Activated naive CD4-positive, alpha-beta T cell treated with anti-CD3 and anti-CD28 coated beads for 36 hours (primary cell): ENCODE measurements at regions not wholly inside any gene's neighbourhood (a gene's known extent, or its start where the extent isn't known, plus 50 kb on each side); places are given as distances from the start of the nearest gene placed in this dataset.

Source experiments
- CTCF ChIA-PET: fragments of 350-600 bp; sonication (Branson Sonifier 250); formaldehyde crosslinking; loops from one replicate; lab custom pipeline; 2021; ENCODE audit warnings: antibody characterized with exemption; lab: Charles Lee
- DNase-seq: peaks from one replicate; pipeline ENCODE4 v3.0.0-alpha.2; 2020
- H3K27ac Mint-ChIP-seq: one replicate; pipeline ENCODE4 v1.8.0; 2021; ENCODE audit warnings: mild to moderate bottlenecking, mixed read lengths
- H3K27me3 Mint-ChIP-seq: one replicate; pipeline ENCODE4 v1.8.0; 2021; ENCODE audit warnings: low read depth, mixed read lengths
- H3K36me3 Mint-ChIP-seq: one replicate; pipeline ENCODE4 v1.8.0; 2021; ENCODE audit warnings: low read depth, mixed read lengths
- H3K4me1 Mint-ChIP-seq: one replicate; pipeline ENCODE4 v1.8.0; 2021; ENCODE audit warnings: low read depth, mixed read lengths
- H3K4me3 Mint-ChIP-seq: one replicate; pipeline ENCODE4 v1.8.0; 2021; ENCODE audit warnings: mild to moderate bottlenecking, moderate library complexity, mixed read lengths
- H3K9me3 Mint-ChIP-seq: one replicate; pipeline ENCODE4 v1.8.0; 2021; ENCODE audit warnings: mixed read lengths
- intact Hi-C: fragments of 100-400 bp; cut with micrococcal nuclease; formaldehyde crosslinking; loops from one replicate; pipeline ENCODE4 v1.15.1; 2023

GRCh38 chr5:12780536-12780935, 876.3 kb upstream of the CTNND2 start:
- Mint-ChIP-seq H3K27ac (no peak overlapping the region), H3K27me3 (no peaks in the 10 kb centered on the region)

DNA sequence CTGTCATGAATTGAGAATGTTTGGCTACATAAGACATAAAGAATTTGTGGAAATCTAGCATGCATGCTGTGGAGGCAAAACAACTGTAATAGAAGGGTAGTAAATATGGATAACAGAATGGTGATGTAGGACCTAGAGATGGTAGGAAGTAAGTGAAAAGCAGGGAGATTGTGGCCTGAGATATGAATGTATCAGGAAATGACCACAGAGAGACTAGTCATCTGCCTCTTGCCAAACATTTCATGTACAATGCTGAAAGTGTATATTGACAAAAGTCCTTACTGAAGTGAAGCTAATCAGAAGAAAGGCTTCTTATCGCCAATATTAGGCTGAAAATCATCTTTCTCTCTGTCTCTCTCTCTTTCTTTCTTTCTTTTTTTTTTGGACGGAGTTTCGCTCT, 873.1 kb upstream of the CTNND2 start:
- H3K27me3 Mint-ChIP-seq = no peaks in the 10 kb centered on the region
- CTCF ChIA-PET = no interaction called here
- no peaks in the 10 kb centered on the region for H3K4me1 Mint-ChIP-seq
- H3K9me3 Mint-ChIP-seq = peaks cover 8% of the 10 kb centered on the region
- intact Hi-C loops = no loop called here
- H3K36me3 Mint-ChIP-seq = no peaks in the 10 kb centered on the region
- H3K4me3 Mint-ChIP-seq = no peak overlapping the region
- DNase-seq = no peak
- H3K27ac Mint-ChIP-seq = no peak overlapping the region

More at GRCh38 chr5:12780536-12780935, 876.3 kb upstream of the CTNND2 start:
- H3K4me1 Mint-ChIP-seq = no peaks in the 10 kb centered on the region
- no peak for DNase-seq
- intact Hi-C loops = no loop called here
- H3K36me3 Mint-ChIP-seq = no peaks in the 10 kb centered on the region
- CTCF ChIA-PET = no interaction called here
- H3K4me3 Mint-ChIP-seq = no peak overlapping the region
- peaks cover 8% of the 10 kb centered on the region for H3K9me3 Mint-ChIP-seq

DNA sequence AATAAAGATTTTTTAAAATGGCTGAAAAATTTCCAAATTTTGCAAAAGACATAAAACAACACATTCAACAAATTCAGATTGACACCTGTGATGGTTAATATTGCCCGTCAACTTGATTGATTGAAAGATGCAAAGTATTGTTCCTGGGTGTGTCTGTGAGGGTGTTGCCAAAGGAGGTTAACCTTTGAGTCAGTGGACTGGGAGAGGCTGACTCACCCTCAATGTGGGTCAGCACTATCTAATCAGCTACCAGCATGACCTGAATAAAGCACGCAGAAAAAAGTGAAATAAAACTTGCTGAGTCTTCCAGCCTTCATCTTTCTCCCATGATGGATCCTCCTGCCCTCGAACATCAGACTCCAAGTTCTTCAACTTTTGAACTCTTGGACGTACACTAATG, 868.0 kb upstream of the CTNND2 start:
- no peaks in the 10 kb centered on the region for H3K27me3 Mint-ChIP-seq
- H3K9me3 Mint-ChIP-seq = peaks cover 3% of the 10 kb centered on the region
- H3K27ac Mint-ChIP-seq = no peak overlapping the region
- CTCF ChIA-PET = no interaction called here
- intact Hi-C loops = no loop called here
- H3K4me3 Mint-ChIP-seq = no peak overlapping the region
- no peak for DNase-seq
- H3K4me1 Mint-ChIP-seq = no peaks in the 10 kb centered on the region
- no peaks in the 10 kb centered on the region for H3K36me3 Mint-ChIP-seq

DNA sequence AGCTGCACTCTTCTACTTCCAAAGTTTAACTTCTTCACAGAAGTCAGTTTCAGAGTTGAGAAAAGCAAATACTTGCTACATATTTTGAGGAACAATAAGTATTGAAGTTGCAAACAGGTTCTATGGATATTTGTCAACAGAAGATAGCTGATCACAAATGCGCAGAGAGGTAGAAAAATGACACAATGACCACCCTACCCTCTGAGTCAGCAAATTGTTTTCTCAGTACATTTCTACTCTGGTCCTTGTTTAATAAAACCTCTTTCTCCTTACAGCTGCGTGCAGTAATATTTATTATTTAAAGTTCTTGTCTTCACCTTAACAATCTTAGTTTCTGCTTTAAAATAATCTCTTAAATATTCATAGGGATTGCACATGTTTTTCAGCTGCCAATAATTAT, 855.1 kb upstream of the CTNND2 start:
- CTCF ChIA-PET = no interaction called here
- no peak overlapping the region for H3K27ac Mint-ChIP-seq
- H3K27me3 Mint-ChIP-seq = no peaks in the 10 kb centered on the region
- H3K4me3 Mint-ChIP-seq = no peak overlapping the region
- no peaks in the 10 kb centered on the region for H3K36me3 Mint-ChIP-seq
- H3K4me1 Mint-ChIP-seq = no peaks in the 10 kb centered on the region
- DNase-seq = no peak
- H3K9me3 Mint-ChIP-seq = peaks cover under 1% of the 10 kb centered on the region
- intact Hi-C loops = no loop called here

- Mint-ChIP-seq H3K4me3 (no peak overlapping the region), H3K4me1 (no peaks in the 10 kb centered on the region), H3K27me3 (no peaks in the 10 kb centered on the region), H3K27ac (no peak overlapping the region), H3K36me3 (no peaks in the 10 kb centered on the region), H3K9me3 (no peaks in the 10 kb centered on the region)
- CTCF ChIA-PET = no interaction called here
- intact Hi-C loops = no loop called here
- no peak for DNase-seq
Observed at GRCh38 chr5:12757035-12757434, 852.8 kb upstream of the CTNND2 start.

GRCh38 chr5:12745537-12745936, 841.3 kb upstream of the CTNND2 start:
- DNase-seq = no peak
- Mint-ChIP-seq H3K27me3 (no peaks in the 10 kb centered on the region), H3K36me3 (no peaks in the 10 kb centered on the region), H3K9me3 (peaks cover 9% of the 10 kb centered on the region), H3K4me1 (no peaks in the 10 kb centered on the region), H3K4me3 (no peak overlapping the region), H3K27ac (no peak overlapping the region)
- CTCF ChIA-PET = no interaction called here
- intact Hi-C loops = no loop called here

- H3K4me3 Mint-ChIP-seq = no peak overlapping the region
Observed at GRCh38 chr5:12743582-12743981, 839.3 kb upstream of the CTNND2 start.

GRCh38 chr5:12730354-12730753, 826.1 kb upstream of the CTNND2 start:
- CTCF ChIA-PET = interaction anchor here (0.8 kb wide), 1 partner anchor 336 kb away, joined by 3 read pairs; no protein-coding TSS in a partner anchor
- intact Hi-C loops = no loop called here
- Mint-ChIP-seq H3K9me3 (peaks cover 7% of the 10 kb centered on the region), H3K27me3 (no peaks in the 10 kb centered on the region), H3K36me3 (no peaks in the 10 kb centered on the region), H3K4me3 (no peak overlapping the region), H3K4me1 (no peaks in the 10 kb centered on the region), H3K27ac (no peak overlapping the region)
- no peak for DNase-seq

More at GRCh38 chr5:12743582-12743981, 839.3 kb upstream of the CTNND2 start:
- no peak for DNase-seq
- no peaks in the 10 kb centered on the region for H3K36me3 Mint-ChIP-seq
- CTCF ChIA-PET = no interaction called here
- H3K4me1 Mint-ChIP-seq = no peaks in the 10 kb centered on the region
- intact Hi-C loops = no loop called here
- no peaks in the 10 kb centered on the region for H3K27me3 Mint-ChIP-seq
- peaks cover 9% of the 10 kb centered on the region for H3K9me3 Mint-ChIP-seq
- no peak overlapping the region for H3K27ac Mint-ChIP-seq

DNA sequence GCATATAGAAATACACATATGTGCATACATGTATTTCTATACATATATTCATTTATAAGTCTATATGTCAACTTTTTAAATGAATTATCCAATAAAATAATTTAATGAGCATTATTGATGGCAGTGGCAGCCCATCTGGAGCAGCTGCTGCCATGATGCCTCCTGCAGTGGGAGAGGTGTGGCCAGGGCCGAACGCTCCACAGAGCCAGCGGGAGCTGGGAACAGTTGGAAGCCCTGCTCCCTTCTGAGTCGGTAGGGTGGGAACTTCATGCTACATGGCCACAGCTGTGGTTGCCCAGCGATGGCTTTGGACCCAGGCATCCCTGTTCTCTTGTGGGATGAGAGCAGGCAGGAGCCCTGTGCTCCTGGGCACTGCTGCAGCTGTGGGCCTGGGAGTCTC, 812.4 kb upstream of the CTNND2 start:
- CTCF ChIA-PET = no interaction called here
- H3K4me1 Mint-ChIP-seq = no peaks in the 10 kb centered on the region
- H3K4me3 Mint-ChIP-seq = no peak overlapping the region
- no peak for DNase-seq
- H3K27me3 Mint-ChIP-seq = no peaks in the 10 kb centered on the region
- intact Hi-C loops = no loop called here
- H3K9me3 Mint-ChIP-seq = peaks cover 6% of the 10 kb centered on the region
- H3K27ac Mint-ChIP-seq = no peak overlapping the region
- H3K36me3 Mint-ChIP-seq = no peaks in the 10 kb centered on the region

DNA sequence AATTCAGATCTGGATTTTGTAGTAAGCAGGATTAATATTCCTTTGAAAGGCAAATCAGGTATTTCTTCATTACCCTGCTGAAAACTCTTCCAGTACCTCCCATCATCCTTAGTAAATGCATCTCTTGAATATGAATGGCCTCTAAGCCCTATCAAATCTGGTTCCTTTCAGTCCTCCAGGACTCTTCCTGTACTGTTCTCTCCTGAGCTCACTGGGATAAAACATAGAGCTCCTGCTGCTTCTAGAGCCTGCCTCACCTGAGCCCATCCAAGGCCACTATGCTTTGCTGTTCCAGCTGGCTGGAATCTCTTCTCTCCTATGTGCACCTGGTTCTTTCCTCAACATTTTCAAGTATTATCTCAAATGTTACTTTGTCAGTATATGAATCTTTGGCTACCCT, 803.3 kb upstream of the CTNND2 start:
- no peak for DNase-seq
- CTCF ChIA-PET = no interaction called here
- Mint-ChIP-seq H3K9me3 (peaks cover 7% of the 10 kb centered on the region), H3K4me3 (no peak overlapping the region), H3K27me3 (no peaks in the 10 kb centered on the region), H3K27ac (no peak overlapping the region), H3K4me1 (no peaks in the 10 kb centered on the region), H3K36me3 (no peaks in the 10 kb centered on the region)
- intact Hi-C loops = no loop called here

- CTCF ChIA-PET = no interaction called here
- Mint-ChIP-seq H3K27me3 (no peaks in the 10 kb centered on the region), H3K4me1 (no peaks in the 10 kb centered on the region), H3K27ac (no peak overlapping the region), H3K36me3 (no peaks in the 10 kb centered on the region), H3K4me3 (no peak overlapping the region), H3K9me3 (peaks cover 8% of the 10 kb centered on the region)
- no peak for DNase-seq
- intact Hi-C loops = no loop called here
Observed at GRCh38 chr5:12704955-12705354, 800.7 kb upstream of the CTNND2 start.

DNA sequence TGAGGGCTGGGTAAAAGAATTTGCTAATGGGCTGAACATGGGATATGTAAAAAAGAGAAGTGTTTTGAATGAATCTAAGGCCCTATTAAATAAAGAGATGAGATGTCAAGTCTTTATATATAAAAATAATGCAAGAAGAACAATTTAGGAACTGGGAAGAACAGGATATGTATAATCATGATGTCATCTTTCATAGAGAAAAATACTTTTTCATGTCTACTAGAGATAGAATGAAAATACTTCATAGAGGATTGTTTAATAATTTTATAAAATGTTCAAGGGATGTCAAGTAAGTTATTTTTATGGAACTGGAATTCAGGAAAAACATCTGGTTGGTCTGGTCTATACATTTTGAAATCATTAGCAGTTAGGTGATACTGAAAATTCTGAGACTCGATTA, 799.0 kb upstream of the CTNND2 start:
- Mint-ChIP-seq H3K4me1 (no peaks in the 10 kb centered on the region), H3K27ac (no peak overlapping the region), H3K9me3 (peaks cover 7% of the 10 kb centered on the region), H3K36me3 (no peaks in the 10 kb centered on the region), H3K4me3 (no peak overlapping the region), H3K27me3 (no peaks in the 10 kb centered on the region)
- CTCF ChIA-PET = no interaction called here
- no peak for DNase-seq
- intact Hi-C loops = no loop called here

DNA sequence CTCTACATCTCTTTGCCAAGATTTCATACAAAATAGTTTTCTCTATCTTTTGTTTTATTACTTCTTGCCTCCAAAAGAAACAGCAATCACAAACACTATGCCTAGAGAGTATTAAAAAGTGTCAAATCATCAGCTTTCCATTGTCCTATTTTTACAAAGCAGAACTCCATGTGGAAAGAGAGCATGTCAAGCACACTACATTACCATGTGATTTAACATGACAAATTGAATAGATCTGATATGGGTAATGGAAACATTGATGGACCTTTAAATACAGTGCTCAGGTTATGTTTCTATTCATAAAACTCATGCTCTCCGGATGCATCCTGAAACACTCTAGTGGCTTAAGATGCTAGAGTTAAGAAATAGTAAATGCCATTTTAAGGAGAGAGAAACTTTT, 791.4 kb upstream of the CTNND2 start:
- no peak overlapping the region for H3K4me3 Mint-ChIP-seq
- no peaks in the 10 kb centered on the region for H3K27me3 Mint-ChIP-seq
- peaks cover 4% of the 10 kb centered on the region for H3K9me3 Mint-ChIP-seq
- no peak overlapping the region for H3K27ac Mint-ChIP-seq
- DNase-seq = no peak
- CTCF ChIA-PET = no interaction called here
- intact Hi-C loops = no loop called here
- H3K4me1 Mint-ChIP-seq = no peaks in the 10 kb centered on the region
- no peaks in the 10 kb centered on the region for H3K36me3 Mint-ChIP-seq

GRCh38 chr5:12691330-12691729, 787.1 kb upstream of the CTNND2 start:
- intact Hi-C loops = no loop called here
- Mint-ChIP-seq H3K27ac (no peak overlapping the region), H3K9me3 (peaks cover 12% of the 10 kb centered on the region), H3K27me3 (no peaks in the 10 kb centered on the region), H3K36me3 (no peaks in the 10 kb centered on the region), H3K4me1 (no peaks in the 10 kb centered on the region), H3K4me3 (no peak overlapping the region)
- CTCF ChIA-PET = interaction anchor here (0.6 to 0.7 kb wide), 2 partner anchors 342 to 1524 kb away, joined by 3 read pairs; no protein-coding TSS in a partner anchor
- DNase-seq = no peak
